Right lobe of liver (tissue), 6 donors: ENCODE measurements at regions not wholly inside any gene's neighbourhood (a gene's known extent, or its start where the extent isn't known, plus 50 kb on each side); places are given as distances from the start of the nearest gene placed in this dataset.

ENCODE experiments used
- ATAC-seq, 4 donors: fragments of 200-7000 bp; cut with Tn5 transposase; one replicate each; pipeline ENCODE4 v1.9.1; 2020; ENCODE audit warnings: mild to moderate bottlenecking in 4 of 4, moderate library complexity in 4 of 4
- DNase-seq, 3 donors: peaks; one replicate each; pipeline ENCODE4 v3.0.0-alpha.2; 2020
- H3K27ac ChIP-seq, 3 donors: fragments of 200-600 bp; one replicate each; pipeline ENCODE4 v1.8.0; 2022
- H3K27me3 ChIP-seq, 2 donors: fragments of 200-600 bp; one replicate each; pipeline ENCODE4 v1.8.0; 2022
- H3K36me3 ChIP-seq, 4 donors: fragments of 200-600 bp; sonication (generic) in 1 of 4; one replicate each; pipeline versions ENCODE4 v1.5.1 to v1.8.0; 2017 to 2022; ENCODE audit warnings: control low read depth in 1 of 4
- H3K4me1 ChIP-seq, 4 donors: fragments of 200-600 bp; sonication (generic) in 1 of 4; one replicate each; pipeline versions ENCODE4 v1.5.1 to v1.8.0; 2017 to 2022; ENCODE audit warnings: control low read depth in 1 of 4
- H3K4me3 ChIP-seq, 3 donors: fragments of 200-600 bp; one replicate each; pipeline ENCODE4 v1.8.0; 2022
- H3K9me3 ChIP-seq, 4 donors: fragments of 200-600 bp; sonication (generic) in 1 of 4; one replicate each; pipeline versions ENCODE4 v1.5.1 to v1.8.0; 2017 to 2022; ENCODE audit warnings: control low read depth in 1 of 4
- POLR2A ChIP-seq: fragments of 450-650 bp; IDR thresholded peaks from one replicate; pipeline ENCODE4 v1.6.1; 2017; ENCODE audit warnings: antibody characterized with exemption, mild to moderate bottlenecking
- WGBS: methylation state at CpG from one replicate; pipeline ENCODE4 v1.1.6; 2018; ENCODE audit warnings: low coverage, low lambda C conversion rate; ENCODE audit not compliant: insufficient coverage; ENCODE audit errors: missing lambda C conversion rate; 5-methylcytosine and 5-hydroxymethylcytosine counted together
- intact Hi-C, 2 donors: fragments of 100-400 bp; cut with DNase I; formaldehyde crosslinking; loops; one replicate each; pipeline versions ENCODE4 v1.11.2 to v1.14.1; 2022
- TF ChIP-seq, protein P1 (sequence below), 4 donors: fragments of 200-600 bp in 3 of 4; fragments of 450-650 bp in 1 of 4; IDR thresholded peaks; one replicate each; pipeline versions ENCODE4 v1.5.1 to v1.8.0; 2016 to 2022; ENCODE audit warnings: antibody characterized with exemption in 4 of 4, mild to moderate bottlenecking in 2 of 4
- donor health status: DM: no; HTN: yes; CAD: no.
- donor health status: DM: no; HTN: no; CAD: no.
- donor health status: DM: no; HTN: no; CAD: no.
- donor health status: DM: no; HTN: yes; CAD: no.
- donor health status: DM: no; HTN: yes; CAD: no.

- H3K36me3 ChIP-seq, result no peaks in the 10 kb centered on the region
- no peak for TF ChIP-seq POLR2A
- TF ChIP-seq, protein P1, sequence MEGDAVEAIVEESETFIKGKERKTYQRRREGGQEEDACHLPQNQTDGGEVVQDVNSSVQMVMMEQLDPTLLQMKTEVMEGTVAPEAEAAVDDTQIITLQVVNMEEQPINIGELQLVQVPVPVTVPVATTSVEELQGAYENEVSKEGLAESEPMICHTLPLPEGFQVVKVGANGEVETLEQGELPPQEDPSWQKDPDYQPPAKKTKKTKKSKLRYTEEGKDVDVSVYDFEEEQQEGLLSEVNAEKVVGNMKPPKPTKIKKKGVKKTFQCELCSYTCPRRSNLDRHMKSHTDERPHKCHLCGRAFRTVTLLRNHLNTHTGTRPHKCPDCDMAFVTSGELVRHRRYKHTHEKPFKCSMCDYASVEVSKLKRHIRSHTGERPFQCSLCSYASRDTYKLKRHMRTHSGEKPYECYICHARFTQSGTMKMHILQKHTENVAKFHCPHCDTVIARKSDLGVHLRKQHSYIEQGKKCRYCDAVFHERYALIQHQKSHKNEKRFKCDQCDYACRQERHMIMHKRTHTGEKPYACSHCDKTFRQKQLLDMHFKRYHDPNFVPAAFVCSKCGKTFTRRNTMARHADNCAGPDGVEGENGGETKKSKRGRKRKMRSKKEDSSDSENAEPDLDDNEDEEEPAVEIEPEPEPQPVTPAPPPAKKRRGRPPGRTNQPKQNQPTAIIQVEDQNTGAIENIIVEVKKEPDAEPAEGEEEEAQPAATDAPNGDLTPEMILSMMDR (IDR thresholded peaks at IDR 0.05), result no peak
- H3K27me3 ChIP-seq, result no peaks in the 10 kb centered on the region
- no peak overlapping the region for H3K4me3 ChIP-seq
- no peak overlapping the region for H3K27ac ChIP-seq
- no peak for DNase-seq
- intact Hi-C loops, result no loop called here
- no peaks in the 10 kb centered on the region for H3K4me1 ChIP-seq
- no peak for ATAC-seq
- H3K9me3 ChIP-seq, result no peaks in the 10 kb centered on the region
- 72% methylated on average over 2 of the region's 2 CpGs for WGBS
Observed at GRCh38 chr9:13386316-13386715, 106.8 kb upstream of the MPDZ start.

DNA sequence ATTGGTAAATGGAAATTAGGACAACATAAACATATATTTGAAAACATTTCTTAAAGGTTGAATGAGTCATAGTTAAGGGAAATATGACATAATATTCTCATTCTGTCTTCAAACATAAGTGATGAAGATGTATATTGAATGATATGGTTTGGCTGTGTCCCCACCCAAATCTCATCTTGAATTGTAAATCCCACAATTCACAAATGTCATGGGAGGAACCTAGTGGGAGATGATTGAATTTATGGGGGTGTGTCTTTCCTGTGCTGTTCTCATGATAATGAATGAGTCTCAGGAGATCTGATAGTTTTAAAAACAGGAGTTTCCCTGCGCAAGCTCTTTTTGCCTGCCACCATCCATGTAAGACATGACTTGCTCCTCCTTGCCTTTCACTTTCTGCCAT is 104.4 kb upstream of the MPDZ start:
- Histone ChIP-seq H3K36me3 (no peaks in the 10 kb centered on the region), H3K27ac (no peak overlapping the region), H3K4me3 (no peak overlapping the region), H3K9me3 (no peaks in the 10 kb centered on the region), H3K27me3 (no peaks in the 10 kb centered on the region), H3K4me1 (no peaks in the 10 kb centered on the region)
- DNase-seq (no peak), ATAC-seq (no peak)
- WGBS, result 100% methylated on average over 1 of the region's 1 CpG
- TF ChIP-seq POLR2A, result no peak
- TF ChIP-seq, protein P1 (IDR thresholded peaks at IDR 0.05), result no peak
- intact Hi-C loops, result no loop called here

DNA sequence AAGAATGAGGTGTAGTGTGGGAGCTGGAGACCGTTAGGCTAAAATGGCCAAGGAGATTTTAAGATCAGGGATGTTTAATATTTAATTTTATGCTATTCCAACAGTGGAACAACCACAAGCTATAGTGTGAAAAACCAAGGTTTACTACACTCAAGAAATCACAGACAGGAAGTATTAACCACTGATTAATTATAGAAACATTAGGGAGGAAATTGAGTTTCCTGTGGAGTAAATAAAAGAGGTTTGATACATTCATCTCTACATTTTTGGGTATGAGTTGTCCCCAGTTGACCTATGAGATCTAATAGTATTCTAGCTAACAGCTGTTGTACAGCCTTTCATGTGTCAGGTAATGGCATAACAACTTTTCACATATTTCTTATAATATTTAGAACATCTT is 103.7 kb upstream of the MPDZ start:
- H3K27me3 ChIP-seq, result no peaks in the 10 kb centered on the region
- TF ChIP-seq, protein P1 (IDR thresholded peaks at IDR 0.05), result no peak
- TF ChIP-seq POLR2A, result no peak
- 67% methylated on average over 1 of the region's 1 CpG for WGBS
- H3K4me1 ChIP-seq, result no peaks in the 10 kb centered on the region
- no peak overlapping the region for H3K4me3 ChIP-seq
- ATAC-seq, result no peak
- no peaks in the 10 kb centered on the region for H3K9me3 ChIP-seq
- no peak overlapping the region for H3K27ac ChIP-seq
- intact Hi-C loops, result no loop called here
- no peaks in the 10 kb centered on the region for H3K36me3 ChIP-seq
- no peak for DNase-seq

DNA sequence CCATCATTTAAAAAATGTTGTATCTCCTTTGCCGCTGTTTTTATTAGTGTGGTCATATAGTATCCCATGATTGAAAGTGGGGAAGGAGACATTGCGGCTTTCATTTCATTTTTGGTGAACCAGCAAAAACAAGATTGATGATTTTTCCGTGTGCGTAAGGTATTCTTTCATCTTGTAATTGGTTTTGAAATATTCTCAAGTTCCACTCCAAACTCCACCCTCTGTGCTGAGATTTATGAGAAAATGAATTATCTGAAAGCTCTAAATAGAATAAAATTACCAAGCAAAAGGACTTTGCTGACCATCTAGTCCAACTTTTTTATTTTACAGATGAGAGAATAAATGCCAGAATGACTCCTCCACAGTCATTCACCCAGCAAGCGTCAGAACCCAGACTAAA is 103.1 kb upstream of the MPDZ start:
- H3K36me3 ChIP-seq, result no peaks in the 10 kb centered on the region
- ATAC-seq (no peak), DNase-seq (no peak)
- 69% methylated on average over 5 of the region's 5 CpGs for WGBS
- no peak overlapping the region for H3K27ac ChIP-seq
- no peaks in the 10 kb centered on the region for H3K27me3 ChIP-seq
- intact Hi-C loops, result no loop called here
- H3K4me1 ChIP-seq, result no peaks in the 10 kb centered on the region
- TF ChIP-seq, protein P1 (IDR thresholded peaks at IDR 0.05), result no peak
- no peak for TF ChIP-seq POLR2A
- no peak overlapping the region for H3K4me3 ChIP-seq
- H3K9me3 ChIP-seq, result no peaks in the 10 kb centered on the region

DNA sequence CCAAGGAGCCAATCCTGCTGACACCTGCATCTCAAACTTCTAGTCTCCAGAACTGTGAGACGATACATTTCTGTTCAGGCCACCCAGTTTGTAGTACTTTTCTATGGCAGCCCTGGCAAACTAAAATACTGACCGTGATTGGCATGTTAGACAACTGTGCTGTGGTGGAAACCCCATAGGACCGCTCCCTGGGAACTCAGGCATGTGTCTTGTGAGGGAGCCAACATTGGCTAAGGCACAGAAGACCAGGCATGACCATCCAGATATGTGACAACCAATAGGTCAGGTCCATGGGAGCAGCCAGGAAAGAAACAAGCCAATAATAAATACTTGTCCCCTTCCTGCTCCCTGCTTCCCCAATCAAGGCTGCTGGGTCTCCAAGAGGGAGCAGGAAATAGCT is 101.4 kb upstream of the MPDZ start:
- Histone ChIP-seq H3K27ac (no peak overlapping the region), H3K4me3 (no peak overlapping the region), H3K4me1 (no peaks in the 10 kb centered on the region), H3K36me3 (no peaks in the 10 kb centered on the region), H3K27me3 (no peaks in the 10 kb centered on the region), H3K9me3 (no peaks in the 10 kb centered on the region)
- DNase-seq, result no peak
- no peak for TF ChIP-seq POLR2A
- TF ChIP-seq, protein P1 (IDR thresholded peaks at IDR 0.05), result no peak
- intact Hi-C loops, result no loop called here
- WGBS, result no CpG with 5 or more reads among the region's 3 CpGs
- no peak for ATAC-seq
